ENCODE measurements at regions not wholly inside any gene's neighbourhood (a gene's known extent, or its start where the extent isn't known, plus 50 kb on each side); places are given as distances from the start of the nearest gene placed in this dataset.

- TF ChIP-seq HNF4G (IDR thresholded peaks at IDR 0.05) (no peak), HNF4A (conservative IDR thresholded peaks at IDR 0.05) (no peak), RAD21 (IDR thresholded peaks at IDR 0.05) (no peak), ZBTB33 (IDR thresholded peaks at IDR 0.05) (no peak), NR2F2 (IDR thresholded peaks at IDR 0.05) (no peak), REST (IDR thresholded peaks at IDR 0.05) (no peak), ATF3 (IDR thresholded peaks at IDR 0.05) (no peak), MAX (IDR thresholded peaks at IDR 0.05) (no peak), JUND (IDR thresholded peaks at IDR 0.05) (no peak), SP1 (IDR thresholded peaks at IDR 0.05) (no peak), YY1 (IDR thresholded peaks at IDR 0.05) (no peak), RXRA (IDR thresholded peaks at IDR 0.05) (no peak), CTCF (IDR thresholded peaks at IDR 0.05; ENCODE audit: low read depth, low read length, missing input control) (no peak), EGR1 (IDR thresholded peaks at IDR 0.05; ENCODE audit: low read depth in 2 of 2) (no peak), GABPA (IDR thresholded peaks at IDR 0.05 in 1 of 2, conservative IDR thresholded peaks at IDR 0.05 in 1 of 2) (no peak), FOXA1 (IDR thresholded peaks at IDR 0.05) (no peak), TAF1 (conservative IDR thresholded peaks at IDR 0.05) (no peak), FOXA2 (IDR thresholded peaks at IDR 0.05) (no peak)
- Histone ChIP-seq H3K4me3 (ENCODE audit: low read depth in 1 of 3, low read length in 3 of 3) (no peak overlapping the region), H3K4me1 (ENCODE audit: control insufficient read depth in 4 of 4, insufficient read depth in 4 of 4, low read length in 3 of 4) (no peaks in the 10 kb centered on the region), H3K9ac (ENCODE audit: low read depth in 1 of 2, low read length in 2 of 2) (no peak overlapping the region), H3K27me3 (ENCODE audit: control insufficient read depth in 4 of 4, insufficient read depth in 4 of 4, low read length in 3 of 4) (no peaks in the 10 kb centered on the region), H3K9me3 (ENCODE audit: control insufficient read depth in 4 of 4, low read length in 3 of 4) (no peaks in the 10 kb centered on the region), H3K36me3 (ENCODE audit: control insufficient read depth in 4 of 4, insufficient read depth in 3 of 4, low read depth in 1 of 4, low read length in 3 of 4) (no peaks in the 10 kb centered on the region), H3K27ac (ENCODE audit: low read depth in 1 of 2, low read length in 2 of 2) (no peak overlapping the region)
- DNase-seq (ENCODE audit: low spot score) = no peak
- WGBS = 71% methylated on average over 3 of the region's 3 CpGs
Observed at GRCh38 chr5:66333192-66333591, 189.1 kb downstream of the SREK1 start.

All from liver (tissue), 8 donors.